GM21576 (cell line): ENCODE measurements at regions not wholly inside any gene's neighbourhood (a gene's known extent, or its start where the extent isn't known, plus 50 kb on each side); places are given as distances from the start of the nearest gene placed in this dataset.
"Not testable (repeated sequence)": the region's sequence is repeated elsewhere in the genome, so short reads cannot be mapped to it uniquely, and the experiment has no call there.

Experiments used
- ATAC-seq: cut with Tn5 transposase; IDR thresholded peaks from one replicate; pipeline ENCODE4 v1.9.1; 2021; ENCODE audit warnings: mild to moderate bottlenecking, moderate library complexity; ENCODE audit not compliant: unreplicated experiment

GRCh38 chr16:50451951-50452508 lies 83.2 kb upstream of the BRD7 start:
- ATAC-seq = no peak

- ATAC-seq = no peak
Measured at GRCh38 chr16:50450957-50451356, 82.2 kb upstream of the BRD7 start.

GRCh38 chr16:50449800-50450199 lies 81.0 kb upstream of the BRD7 start:
- ATAC-seq = no peak

GRCh38 chr16:50448981-50449380 lies 80.2 kb upstream of the BRD7 start:
- ATAC-seq = no peak

- no peak for ATAC-seq
Measured at GRCh38 chr16:50448522-50448921, 79.7 kb upstream of the BRD7 start.

GRCh38 chr16:50447386-50447785 lies 78.6 kb upstream of the BRD7 start:
- not testable (repeated sequence) for ATAC-seq

GRCh38 chr16:50446861-50447260 lies 78.1 kb upstream of the BRD7 start:
- no peak for ATAC-seq

DNA sequence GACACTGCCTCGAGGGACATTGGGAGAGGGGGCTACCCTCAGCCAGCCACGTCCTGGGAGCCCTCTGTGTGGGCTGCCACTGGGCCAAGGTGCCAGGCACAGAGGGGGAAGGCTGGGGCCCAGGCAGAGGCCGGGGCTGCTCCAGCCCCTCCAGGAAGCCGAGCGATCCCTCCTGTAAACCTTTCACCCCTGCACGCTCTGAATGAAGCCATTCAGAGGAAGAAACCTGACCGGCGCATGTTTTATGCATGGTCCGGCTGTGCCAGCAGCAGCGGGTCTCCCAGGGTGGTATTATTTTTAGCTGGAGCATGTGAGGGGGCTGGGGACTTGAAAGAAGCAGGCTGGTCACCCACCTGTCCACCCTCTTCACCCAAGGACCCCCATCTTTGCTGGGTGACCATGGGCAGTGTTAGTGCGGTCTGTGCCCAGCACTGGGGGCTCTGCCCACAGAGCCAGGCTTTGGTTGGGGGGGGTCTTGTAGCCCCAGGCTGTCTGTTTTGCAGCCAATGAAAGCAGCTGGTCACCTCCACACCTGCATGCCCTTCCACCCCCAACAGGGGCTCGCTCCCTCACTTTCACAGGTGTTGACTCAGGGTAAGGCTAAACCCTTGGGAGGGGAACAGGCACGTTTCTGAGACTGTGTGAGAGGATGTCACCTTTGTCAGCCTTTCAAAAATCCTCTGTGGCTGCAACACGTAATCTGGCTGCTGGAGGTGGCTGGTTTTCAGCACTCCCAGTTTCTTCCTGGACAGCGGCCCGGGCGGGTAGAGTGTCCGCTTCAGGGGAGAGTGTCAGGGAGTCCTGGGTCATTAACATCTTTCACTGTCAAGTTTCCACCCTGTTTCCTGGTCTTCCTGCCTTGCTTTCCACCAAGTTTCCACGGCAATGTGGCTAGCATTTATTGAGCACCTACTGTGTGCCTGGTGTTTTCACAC lies 77.1 kb upstream of the BRD7 start:
- ATAC-seq = no peak

- ATAC-seq = no peak
Measured at GRCh38 chr16:50444526-50444925, 75.7 kb upstream of the BRD7 start.

DNA sequence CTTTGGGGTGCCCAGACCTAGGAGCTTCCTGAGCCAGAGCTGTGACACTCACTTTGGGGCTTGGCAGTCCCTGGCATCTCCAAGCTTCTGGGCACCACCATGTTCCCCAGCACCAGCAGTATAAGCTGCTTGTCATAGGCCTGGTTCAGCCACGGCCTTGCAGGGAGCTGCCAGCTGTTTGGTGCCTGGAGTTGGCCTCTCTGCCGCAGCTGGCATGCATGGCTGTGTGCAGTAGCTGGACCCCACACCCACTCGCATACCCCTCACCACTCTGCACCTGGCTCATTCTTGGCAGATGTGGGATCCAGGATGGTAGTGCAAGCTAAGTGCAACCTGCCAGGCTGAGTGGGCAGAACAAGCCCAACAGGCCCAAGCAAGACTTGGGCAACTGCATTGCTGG lies 73.4 kb upstream of the BRD7 start:
- ATAC-seq = no peak

- no peak for ATAC-seq
Measured at GRCh38 chr16:50441486-50442157, 72.8 kb upstream of the BRD7 start.

DNA sequence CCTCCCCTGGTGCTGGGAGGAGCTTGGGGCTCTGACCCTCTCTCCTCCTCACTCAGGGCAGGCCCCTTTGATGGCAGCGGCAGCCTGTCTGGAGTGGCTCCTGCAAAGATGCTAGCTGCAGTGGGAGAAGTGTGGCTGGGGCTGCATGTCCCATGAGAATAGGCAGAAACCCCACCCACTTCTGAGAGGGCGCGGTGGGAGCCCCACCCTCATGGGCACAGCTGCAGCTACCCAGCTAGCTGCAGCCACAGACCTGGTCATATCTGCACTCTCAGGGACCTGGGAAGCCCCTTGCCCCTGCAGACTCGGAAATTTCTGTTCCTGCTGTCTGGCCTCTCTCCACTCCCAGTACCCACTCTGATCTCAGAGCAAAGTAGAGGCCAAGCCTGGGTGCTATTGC lies 72.2 kb upstream of the BRD7 start:
- ATAC-seq = no peak

DNA sequence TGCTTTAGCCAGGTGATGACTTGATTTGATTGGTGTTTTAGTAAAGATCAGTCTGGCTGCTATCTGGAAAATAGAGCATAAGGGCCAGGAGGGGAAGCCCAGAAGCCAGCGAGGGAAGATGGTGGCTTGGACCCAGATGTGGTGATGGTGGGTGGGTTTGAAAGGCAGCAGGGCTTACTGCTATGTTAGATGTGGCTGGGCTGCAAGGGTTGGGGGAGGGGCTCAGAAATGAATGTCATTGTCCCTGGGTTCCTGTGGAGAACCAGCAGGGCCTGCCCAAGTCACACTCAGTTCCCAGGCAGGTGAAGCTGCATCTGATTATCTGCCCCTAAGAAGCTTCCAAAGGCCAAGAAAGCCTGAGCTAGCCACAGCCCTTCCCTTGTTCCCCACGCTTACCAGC lies 71.7 kb upstream of the BRD7 start:
- no peak for ATAC-seq

DNA sequence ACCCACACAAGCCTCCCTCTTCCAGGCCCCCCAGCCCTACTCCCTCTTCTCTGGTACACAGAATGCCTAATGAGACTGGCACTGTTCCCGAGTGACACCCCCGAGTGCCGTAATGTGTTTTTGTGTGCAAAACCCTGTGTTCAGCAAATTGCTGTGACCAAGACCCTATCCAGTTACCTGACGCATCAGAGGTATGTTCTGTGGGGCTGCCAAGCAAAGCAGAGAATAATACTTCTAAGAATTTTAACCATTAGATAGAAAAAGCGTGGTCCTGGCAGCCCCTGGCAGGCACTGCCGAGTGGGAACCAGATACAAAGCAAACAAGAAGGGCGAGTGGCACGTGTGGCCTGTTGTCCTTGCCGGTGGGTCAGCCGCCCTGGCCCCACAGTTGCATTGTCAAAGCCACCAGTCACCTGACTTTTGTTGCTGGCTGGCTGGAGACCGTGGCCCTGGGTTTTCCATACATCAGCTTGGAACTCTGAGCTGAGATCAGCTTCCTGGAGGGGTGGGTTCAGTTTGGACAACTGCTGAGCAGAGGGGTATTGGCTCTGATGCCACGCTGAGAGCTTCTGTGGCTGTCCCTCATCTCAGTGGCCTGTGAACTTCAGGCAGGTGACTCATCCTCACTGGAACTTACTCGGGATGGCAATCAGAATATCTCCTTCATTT lies 69.1 kb upstream of the BRD7 start:
- no peak for ATAC-seq

GRCh38 chr16:50436271-50436670 lies 67.5 kb upstream of the BRD7 start:
- ATAC-seq = no peak

- ATAC-seq = no peak
Measured at GRCh38 chr16:50434872-50435478, 66.2 kb upstream of the BRD7 start.

GRCh38 chr16:50430076-50430475 lies 61.3 kb upstream of the BRD7 start:
- no peak for ATAC-seq

GRCh38 chr16:50428742-50429141 lies 60.0 kb upstream of the BRD7 start:
- ATAC-seq = no peak

DNA sequence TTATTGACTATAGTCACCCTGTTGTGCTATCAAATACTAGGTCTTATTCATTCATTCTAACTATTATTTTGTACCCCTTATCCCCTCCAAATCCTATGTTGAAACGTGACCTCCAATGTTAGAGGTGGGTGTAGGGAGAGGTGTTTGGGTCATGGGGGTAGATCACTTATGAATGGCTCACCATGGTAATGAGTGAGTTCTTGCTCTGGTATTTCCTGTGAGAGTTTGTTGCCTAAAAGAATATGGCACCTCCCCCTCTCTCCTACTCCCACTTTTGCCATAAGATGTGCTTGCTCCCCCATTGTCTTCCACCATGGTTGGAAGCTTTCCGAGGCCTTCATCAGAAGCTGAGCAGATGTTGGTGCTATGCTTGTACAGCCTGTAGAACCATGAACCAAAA lies 59.3 kb upstream of the BRD7 start:
- ATAC-seq = no peak

DNA sequence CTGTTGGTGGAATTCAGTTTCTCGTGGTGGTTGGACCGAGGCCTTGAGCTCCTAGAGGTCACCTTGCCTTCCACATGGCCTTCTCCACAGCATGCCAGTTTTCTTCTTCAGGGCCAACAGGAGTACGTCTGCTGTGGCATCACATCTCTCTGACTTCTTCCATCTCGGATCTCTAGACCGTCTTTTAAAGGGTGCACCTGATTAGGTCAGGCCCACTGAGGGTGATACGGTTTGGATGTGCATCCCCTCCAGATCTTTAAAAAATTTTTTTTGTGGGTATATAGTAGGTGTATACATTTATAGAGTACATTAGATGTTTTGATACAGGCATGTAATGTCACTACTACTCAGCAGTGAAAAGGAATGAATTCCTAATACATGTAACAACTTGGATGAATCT lies 58.3 kb upstream of the BRD7 start:
- ATAC-seq = no peak

- ATAC-seq = no peak
Measured at GRCh38 chr16:50425648-50426047, 56.9 kb upstream of the BRD7 start.
